Ishikawa (cell line): ENCODE measurements at regions not wholly inside any gene's neighbourhood (a gene's known extent, or its start where the extent isn't known, plus 50 kb on each side); places are given as distances from the start of the nearest gene placed in this dataset.

Experiments
- CEBPB ChIP-seq: IDR thresholded peaks from 2 replicates; pipeline ENCODE4 v1.6.1; 2012
- EGR1 ChIP-seq: IDR thresholded peaks from 2 replicates; pipeline ENCODE4 v1.6.1; 2012
- EP300 ChIP-seq: IDR thresholded peaks from 2 replicates; pipeline ENCODE4 v1.6.1; 2012; ENCODE audit warnings: borderline replicate concordance
- FOXM1 ChIP-seq: IDR thresholded peaks from 2 replicates; pipeline ENCODE4 v1.6.1; 2012; ENCODE audit warnings: low read depth, borderline replicate concordance
- MAX ChIP-seq: IDR thresholded peaks from 2 replicates; pipeline ENCODE4 v1.6.1; 2012
- RAD21 ChIP-seq: IDR thresholded peaks from 2 replicates; pipeline ENCODE4 v1.6.1; 2012; ENCODE audit warnings: low read depth
- REST ChIP-seq: IDR thresholded peaks from 2 replicates; pipeline ENCODE4 v1.6.1; 2012; ENCODE audit warnings: low read depth, mild to moderate bottlenecking
- TAF1 ChIP-seq: IDR thresholded peaks from 2 replicates; pipeline ENCODE4 v1.6.1; 2012; ENCODE audit warnings: low read depth, mild to moderate bottlenecking
- TCF12 ChIP-seq: IDR thresholded peaks from 2 replicates; pipeline ENCODE4 v1.6.1; 2012; ENCODE audit warnings: low read depth
- TEAD4 ChIP-seq: IDR thresholded peaks from 2 replicates; pipeline ENCODE4 v1.6.1; 2012
- USF1 ChIP-seq: IDR thresholded peaks from 2 replicates; pipeline ENCODE4 v1.6.1; 2012
- YY1 ChIP-seq: IDR thresholded peaks from 2 replicates; pipeline ENCODE4 v1.6.1; 2012; ENCODE audit warnings: low read depth
- ZBTB7A ChIP-seq: IDR thresholded peaks from 2 replicates; pipeline ENCODE4 v1.6.1; 2012; ENCODE audit warnings: low read depth

- TF ChIP-seq EP300, result no peak
- TF ChIP-seq MAX, result no peak
- no peak for TF ChIP-seq REST
- TF ChIP-seq TAF1, result no peak
- no peak for TF ChIP-seq CEBPB
- no peak for TF ChIP-seq FOXM1
- no peak for TF ChIP-seq RAD21
- no peak for TF ChIP-seq TEAD4
- no peak for TF ChIP-seq USF1
- TF ChIP-seq TCF12, result no peak
- TF ChIP-seq EGR1, result no peak
- TF ChIP-seq YY1, result no peak
- TF ChIP-seq ZBTB7A, result no peak
These were observed 327.6 kb downstream of the CCER1 start for GRCh38 chr12:90627180-90627896.
